Bronchial epithelial cell (primary cell): ENCODE measurements at regions not wholly inside any gene's neighbourhood (a gene's known extent, or its start where the extent isn't known, plus 50 kb on each side); places are given as distances from the start of the nearest gene placed in this dataset.
A peak's percentile ranks its signal among the peaks of the same experiment; 100 is the strongest.

Source experiments
- DNase-seq: peaks from one replicate; pipeline ENCODE4 v3.0.0-alpha.2; 2010; ENCODE audit warnings: low read depth
- FAIRE-seq: peaks from 2 replicates; lab custom pipeline; 2011; peaks lifted over from hg19 to GRCh38; lab: Jason Lieb, UNC
- H3K27me3 ChIP-seq: 2 replicates; pipeline ENCODE4 v1.5.1; 2011; ENCODE audit warnings: low read length; ENCODE audit not compliant: control insufficient read depth, insufficient read depth
- H3K36me3 ChIP-seq: 2 replicates; pipeline ENCODE4 v1.5.1; 2011; ENCODE audit warnings: low read length; ENCODE audit not compliant: control insufficient read depth, insufficient read depth
- H3K4me3 ChIP-seq: 2 replicates; pipeline ENCODE4 v1.5.1; 2011; ENCODE audit warnings: mild to moderate bottlenecking, low read depth, low read length, control low read depth
- TF ChIP-seq, protein P1 (sequence below): IDR thresholded peaks from 2 replicates; pipeline ENCODE4 v1.5.1; 2011; ENCODE audit warnings: mild to moderate bottlenecking, moderate library complexity, low read length, control low read depth, inconsistent platforms; ENCODE audit not compliant: insufficient read depth, severe bottlenecking

DNA sequence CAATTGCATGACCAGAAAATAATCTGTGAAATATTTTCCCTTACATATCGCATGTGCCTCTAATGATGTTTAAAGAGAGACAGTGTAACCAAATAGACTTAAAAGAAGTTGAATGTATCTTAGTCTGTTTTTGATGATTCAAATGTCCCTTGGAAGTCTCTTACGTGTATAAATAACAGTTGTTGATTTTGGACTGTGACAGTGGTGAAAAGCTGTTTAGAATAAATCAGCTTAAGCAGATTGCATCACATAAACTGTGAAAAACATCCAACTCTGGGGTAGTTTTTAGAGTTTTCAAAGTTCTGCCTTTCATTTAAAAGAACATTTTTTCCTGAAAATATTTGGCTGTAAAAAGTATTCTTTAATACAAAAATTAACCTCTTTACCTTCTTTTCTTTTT, 301.1 kb downstream of the PRR16 start:
- no peak for FAIRE-seq
- no peaks in the 10 kb centered on the region for H3K27me3 ChIP-seq
- DNase-seq = no peak
- H3K4me3 ChIP-seq = no peak overlapping the region
- TF ChIP-seq, protein P1, sequence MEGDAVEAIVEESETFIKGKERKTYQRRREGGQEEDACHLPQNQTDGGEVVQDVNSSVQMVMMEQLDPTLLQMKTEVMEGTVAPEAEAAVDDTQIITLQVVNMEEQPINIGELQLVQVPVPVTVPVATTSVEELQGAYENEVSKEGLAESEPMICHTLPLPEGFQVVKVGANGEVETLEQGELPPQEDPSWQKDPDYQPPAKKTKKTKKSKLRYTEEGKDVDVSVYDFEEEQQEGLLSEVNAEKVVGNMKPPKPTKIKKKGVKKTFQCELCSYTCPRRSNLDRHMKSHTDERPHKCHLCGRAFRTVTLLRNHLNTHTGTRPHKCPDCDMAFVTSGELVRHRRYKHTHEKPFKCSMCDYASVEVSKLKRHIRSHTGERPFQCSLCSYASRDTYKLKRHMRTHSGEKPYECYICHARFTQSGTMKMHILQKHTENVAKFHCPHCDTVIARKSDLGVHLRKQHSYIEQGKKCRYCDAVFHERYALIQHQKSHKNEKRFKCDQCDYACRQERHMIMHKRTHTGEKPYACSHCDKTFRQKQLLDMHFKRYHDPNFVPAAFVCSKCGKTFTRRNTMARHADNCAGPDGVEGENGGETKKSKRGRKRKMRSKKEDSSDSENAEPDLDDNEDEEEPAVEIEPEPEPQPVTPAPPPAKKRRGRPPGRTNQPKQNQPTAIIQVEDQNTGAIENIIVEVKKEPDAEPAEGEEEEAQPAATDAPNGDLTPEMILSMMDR = no peak
- H3K36me3 ChIP-seq = no peaks in the 10 kb centered on the region

DNA sequence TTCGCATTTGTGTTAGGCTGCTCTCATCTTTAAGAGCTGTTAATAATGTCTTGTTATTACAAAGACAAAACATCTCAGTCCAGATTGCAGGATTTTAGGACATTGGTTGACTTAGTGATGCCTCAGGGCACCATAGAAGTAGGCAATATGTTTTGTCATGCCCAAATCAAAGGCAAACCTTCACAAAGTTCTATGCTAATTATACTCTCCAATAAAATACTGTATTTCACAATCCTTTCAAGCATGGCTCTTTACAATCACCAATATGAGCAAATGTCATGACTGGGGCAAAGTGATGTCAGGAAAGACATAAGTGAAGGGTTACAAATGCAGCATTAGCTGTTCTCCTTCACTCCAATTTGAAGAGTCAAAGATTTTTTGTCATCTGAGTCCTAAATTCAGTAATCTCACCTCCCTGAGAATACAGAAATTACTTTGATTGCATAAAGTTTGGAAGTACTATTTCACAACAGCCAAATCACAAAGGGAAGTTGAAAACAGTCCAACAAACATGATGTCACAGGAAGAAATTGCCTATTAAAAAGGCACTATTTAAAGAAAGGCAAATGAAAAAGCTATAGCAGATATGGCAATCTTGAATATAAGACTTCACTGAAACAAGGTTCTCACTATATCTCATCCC, 303.2 kb downstream of the PRR16 start:
- Histone ChIP-seq H3K27me3 (no peaks in the 10 kb centered on the region), H3K4me3 (no peak overlapping the region), H3K36me3 (no peaks in the 10 kb centered on the region)
- TF ChIP-seq, protein P1 = no peak
- no peak for FAIRE-seq
- DNase-seq = peak; percentile 47

DNA sequence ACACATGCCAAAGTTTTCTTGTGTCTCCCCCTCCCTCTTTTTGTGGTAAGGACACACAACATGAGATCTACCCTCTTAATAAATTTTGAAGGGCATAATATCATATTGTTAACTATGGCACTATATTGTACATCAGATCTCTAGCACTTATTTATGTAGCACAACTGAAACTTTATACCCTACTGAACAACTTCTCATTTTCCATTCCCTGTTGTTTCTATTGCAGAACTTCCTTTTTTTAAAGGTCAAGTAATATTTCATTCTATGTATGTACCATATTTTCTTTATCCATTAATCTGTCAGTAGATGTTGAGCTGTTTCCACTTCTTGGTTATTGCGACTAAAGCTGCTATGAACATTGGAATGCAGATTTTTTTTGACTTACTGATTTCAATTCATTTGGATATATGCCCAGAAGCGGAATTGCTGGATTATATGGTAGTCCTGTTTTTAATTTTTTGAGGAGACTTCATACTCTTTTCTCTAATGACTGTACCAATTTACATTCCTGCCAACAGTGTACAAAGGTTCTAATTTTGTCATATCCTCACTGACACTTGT, 305.3 kb downstream of the PRR16 start:
- TF ChIP-seq, protein P1 = no peak
- H3K36me3 ChIP-seq = no peaks in the 10 kb centered on the region
- no peak for DNase-seq
- H3K4me3 ChIP-seq = no peak overlapping the region
- H3K27me3 ChIP-seq = no peaks in the 10 kb centered on the region
- FAIRE-seq = no peak

DNA sequence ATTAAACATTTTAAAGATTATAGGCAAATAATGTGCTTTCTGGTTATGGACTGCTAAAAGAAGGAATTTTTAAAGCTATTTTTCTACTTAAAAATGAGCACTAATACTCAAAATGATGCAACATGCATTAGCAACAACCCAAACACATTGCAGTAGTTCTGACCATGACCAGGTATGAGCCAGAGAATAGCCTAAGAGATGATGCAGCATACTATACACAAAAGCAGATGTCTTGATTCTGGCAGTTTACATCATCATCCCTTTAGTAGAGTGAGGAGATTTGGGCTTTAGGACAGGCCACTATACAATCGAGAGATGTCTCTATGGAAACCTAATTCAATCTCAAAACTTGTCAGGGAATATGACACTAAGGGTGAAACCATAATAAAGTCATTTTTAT, 307.1 kb downstream of the PRR16 start:
- TF ChIP-seq, protein P1 = no peak
- no peak overlapping the region for H3K4me3 ChIP-seq
- DNase-seq (no peak), FAIRE-seq (no peak)
- no peaks in the 10 kb centered on the region for H3K36me3 ChIP-seq
- H3K27me3 ChIP-seq = no peaks in the 10 kb centered on the region

DNA sequence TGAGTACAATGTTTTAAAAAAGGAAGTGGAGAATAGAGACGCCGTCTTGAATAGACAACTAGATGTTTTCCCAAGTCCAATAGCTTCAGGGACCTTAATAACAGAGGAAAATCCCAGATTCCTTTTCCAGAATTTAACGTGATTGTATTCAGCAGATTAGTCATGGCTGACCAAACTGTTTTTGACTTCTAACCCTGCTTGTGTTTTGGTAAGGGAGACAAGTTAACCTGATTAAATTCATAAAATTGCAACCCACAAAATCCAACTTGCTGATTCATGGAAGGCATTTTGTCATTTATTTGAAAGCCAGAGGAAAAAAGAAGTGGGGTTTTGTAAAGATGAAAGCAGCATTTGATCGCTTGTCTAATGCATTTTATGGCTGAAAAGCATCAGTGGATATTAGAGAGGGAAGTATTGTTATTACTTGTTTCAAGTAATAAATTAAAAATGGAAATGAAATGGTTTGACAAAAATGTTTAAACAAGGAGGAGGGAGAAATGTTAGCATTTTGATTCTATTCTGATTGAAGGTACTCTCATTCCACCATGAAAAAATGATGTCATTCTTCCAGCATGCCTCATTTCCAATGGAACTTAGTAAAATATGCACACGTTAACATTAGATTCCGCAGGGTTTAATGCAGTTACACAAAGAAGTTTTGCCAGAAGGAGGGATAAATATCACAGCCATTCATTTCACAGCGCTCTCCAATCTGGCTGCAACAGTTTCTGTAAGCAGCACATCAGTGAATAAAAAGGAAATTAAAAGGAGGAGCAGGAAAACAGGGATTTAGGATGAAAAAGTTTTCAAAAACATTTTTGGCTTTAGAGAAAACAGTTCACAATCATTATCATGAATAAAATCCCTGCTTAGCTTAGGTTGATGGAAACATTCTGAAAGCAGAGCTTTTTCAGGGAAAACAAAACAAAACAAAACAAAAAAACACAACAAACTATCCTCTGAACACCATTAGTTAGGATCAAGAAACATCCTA, 314.7 kb downstream of the PRR16 start:
- Histone ChIP-seq H3K27me3 (no peaks in the 10 kb centered on the region), H3K36me3 (no peaks in the 10 kb centered on the region), H3K4me3 (no peak overlapping the region)
- TF ChIP-seq, protein P1 = no peak
- DNase-seq = no peak
- FAIRE-seq = no peak
